ENCODE measurements at regions not wholly inside any gene's neighbourhood (a gene's known extent, or its start where the extent isn't known, plus 50 kb on each side); places are given as distances from the start of the nearest gene placed in this dataset.

- Histone ChIP-seq H3K9ac (ENCODE audit: low read depth, low read length) (no peak overlapping the region), H3K4me1 (ENCODE audit: control insufficient read depth, insufficient read depth, low read length) (no peaks in the 10 kb centered on the region), H3K36me3 (ENCODE audit: insufficient read depth, low read length) (no peaks in the 10 kb centered on the region), H3K9me3 (replicated peaks; ENCODE audit: low read length) (no peaks in the 10 kb centered on the region), H3K27me3 (ENCODE audit: control insufficient read depth, insufficient read depth, low read length) (no peaks in the 10 kb centered on the region), H3K4me3 (ENCODE audit: low read length) (no peak overlapping the region), H3K4me2 (ENCODE audit: low read length) (no peak overlapping the region)
Observed at GRCh38 chr4:130293692-130294091, 1197.7 kb downstream of the C4orf33 start.

- Histone ChIP-seq H3K9ac (ENCODE audit: low read depth, low read length) (no peak overlapping the region), H3K4me3 (ENCODE audit: low read length) (no peak overlapping the region), H3K4me1 (ENCODE audit: control insufficient read depth, insufficient read depth, low read length) (no peaks in the 10 kb centered on the region), H3K36me3 (ENCODE audit: insufficient read depth, low read length) (no peaks in the 10 kb centered on the region), H3K4me2 (ENCODE audit: low read length) (no peak overlapping the region), H3K9me3 (replicated peaks; ENCODE audit: low read length) (no peaks in the 10 kb centered on the region), H3K27me3 (ENCODE audit: control insufficient read depth, insufficient read depth, low read length) (no peaks in the 10 kb centered on the region)
Observed at GRCh38 chr4:130296448-130296847, 1200.5 kb downstream of the C4orf33 start.

- Histone ChIP-seq H3K4me2 (ENCODE audit: low read length) (no peak overlapping the region), H3K27me3 (ENCODE audit: control insufficient read depth, insufficient read depth, low read length) (no peaks in the 10 kb centered on the region), H3K36me3 (ENCODE audit: insufficient read depth, low read length) (no peaks in the 10 kb centered on the region), H3K4me3 (ENCODE audit: low read length) (no peak overlapping the region), H3K9ac (ENCODE audit: low read depth, low read length) (no peak overlapping the region), H3K4me1 (ENCODE audit: control insufficient read depth, insufficient read depth, low read length) (no peaks in the 10 kb centered on the region), H3K9me3 (replicated peaks; ENCODE audit: low read length) (no peaks in the 10 kb centered on the region)
Observed at GRCh38 chr4:130306566-130306965, 1210.6 kb downstream of the C4orf33 start.

GRCh38 chr4:130309221-130309620 lies 1213.3 kb downstream of the C4orf33 start:
- H3K9ac ChIP-seq (ENCODE audit: low read depth, low read length), result no peak overlapping the region
- H3K4me3 ChIP-seq (ENCODE audit: low read length), result no peak overlapping the region
- no peaks in the 10 kb centered on the region for H3K4me1 ChIP-seq (ENCODE audit: control insufficient read depth, insufficient read depth, low read length)
- H3K36me3 ChIP-seq (ENCODE audit: insufficient read depth, low read length), result no peaks in the 10 kb centered on the region
- H3K27me3 ChIP-seq (ENCODE audit: control insufficient read depth, insufficient read depth, low read length), result no peaks in the 10 kb centered on the region
- H3K9me3 ChIP-seq (replicated peaks; ENCODE audit: low read length), result no peaks in the 10 kb centered on the region
- H3K4me2 ChIP-seq (ENCODE audit: low read length), result no peak overlapping the region

GRCh38 chr4:130322439-130322838 lies 1226.5 kb downstream of the C4orf33 start:
- H3K4me2 ChIP-seq (ENCODE audit: low read length), result no peak overlapping the region
- no peaks in the 10 kb centered on the region for H3K27me3 ChIP-seq (ENCODE audit: control insufficient read depth, insufficient read depth, low read length)

GRCh38 chr4:130329036-130329435 lies 1233.1 kb downstream of the C4orf33 start:
- Histone ChIP-seq H3K4me3 (ENCODE audit: low read length) (no peak overlapping the region), H3K36me3 (ENCODE audit: insufficient read depth, low read length) (no peaks in the 10 kb centered on the region), H3K27me3 (ENCODE audit: control insufficient read depth, insufficient read depth, low read length) (no peaks in the 10 kb centered on the region), H3K9me3 (replicated peaks; ENCODE audit: low read length) (no peaks in the 10 kb centered on the region), H3K9ac (ENCODE audit: low read depth, low read length) (no peak overlapping the region), H3K4me1 (ENCODE audit: control insufficient read depth, insufficient read depth, low read length) (no peaks in the 10 kb centered on the region), H3K4me2 (ENCODE audit: low read length) (no peak overlapping the region)

More at GRCh38 chr4:130322439-130322838, 1226.5 kb downstream of the C4orf33 start:
- Histone ChIP-seq H3K9me3 (replicated peaks; ENCODE audit: low read length) (no peaks in the 10 kb centered on the region), H3K4me1 (ENCODE audit: control insufficient read depth, insufficient read depth, low read length) (no peaks in the 10 kb centered on the region), H3K4me3 (ENCODE audit: low read length) (no peak overlapping the region), H3K9ac (ENCODE audit: low read depth, low read length) (no peak overlapping the region), H3K36me3 (ENCODE audit: insufficient read depth, low read length) (no peaks in the 10 kb centered on the region)

GRCh38 chr4:130333241-130333759 lies 1237.3 kb downstream of the C4orf33 start:
- Histone ChIP-seq H3K36me3 (ENCODE audit: insufficient read depth, low read length) (no peaks in the 10 kb centered on the region), H3K9ac (ENCODE audit: low read depth, low read length) (no peak overlapping the region), H3K9me3 (replicated peaks; ENCODE audit: low read length) (no peaks in the 10 kb centered on the region), H3K4me1 (ENCODE audit: control insufficient read depth, insufficient read depth, low read length) (no peaks in the 10 kb centered on the region), H3K27me3 (ENCODE audit: control insufficient read depth, insufficient read depth, low read length) (no peaks in the 10 kb centered on the region), H3K4me3 (ENCODE audit: low read length) (no peak overlapping the region), H3K4me2 (ENCODE audit: low read length) (no peak overlapping the region)

- no peak overlapping the region for H3K4me3 ChIP-seq (ENCODE audit: low read length)
- H3K36me3 ChIP-seq (ENCODE audit: insufficient read depth, low read length), result no peaks in the 10 kb centered on the region
- H3K9me3 ChIP-seq (replicated peaks; ENCODE audit: low read length), result no peaks in the 10 kb centered on the region
- H3K4me2 ChIP-seq (ENCODE audit: low read length), result no peak overlapping the region
- no peaks in the 10 kb centered on the region for H3K4me1 ChIP-seq (ENCODE audit: control insufficient read depth, insufficient read depth, low read length)
- no peak overlapping the region for H3K9ac ChIP-seq (ENCODE audit: low read depth, low read length)
- no peaks in the 10 kb centered on the region for H3K27me3 ChIP-seq (ENCODE audit: control insufficient read depth, insufficient read depth, low read length)
Observed at GRCh38 chr4:130335417-130336194, 1239.7 kb downstream of the C4orf33 start.

- Histone ChIP-seq H3K4me2 (ENCODE audit: low read length) (no peak overlapping the region), H3K27me3 (ENCODE audit: control insufficient read depth, insufficient read depth, low read length) (no peaks in the 10 kb centered on the region), H3K9ac (ENCODE audit: low read depth, low read length) (no peak overlapping the region), H3K9me3 (replicated peaks; ENCODE audit: low read length) (no peaks in the 10 kb centered on the region), H3K4me3 (ENCODE audit: low read length) (no peak overlapping the region), H3K36me3 (ENCODE audit: insufficient read depth, low read length) (no peaks in the 10 kb centered on the region), H3K4me1 (ENCODE audit: control insufficient read depth, insufficient read depth, low read length) (no peaks in the 10 kb centered on the region)
Observed at GRCh38 chr4:130336585-130337217, 1240.7 kb downstream of the C4orf33 start.

- no peaks in the 10 kb centered on the region for H3K9me3 ChIP-seq (replicated peaks; ENCODE audit: low read length)
- H3K9ac ChIP-seq (ENCODE audit: low read depth, low read length), result no peak overlapping the region
- H3K4me1 ChIP-seq (ENCODE audit: control insufficient read depth, insufficient read depth, low read length), result no peaks in the 10 kb centered on the region
- H3K4me2 ChIP-seq (ENCODE audit: low read length), result no peak overlapping the region
- no peaks in the 10 kb centered on the region for H3K36me3 ChIP-seq (ENCODE audit: insufficient read depth, low read length)
- no peak overlapping the region for H3K4me3 ChIP-seq (ENCODE audit: low read length)
- H3K27me3 ChIP-seq (ENCODE audit: control insufficient read depth, insufficient read depth, low read length), result no peaks in the 10 kb centered on the region
Observed at GRCh38 chr4:130338851-130339250, 1242.9 kb downstream of the C4orf33 start.

GRCh38 chr4:130349745-130350144 lies 1253.8 kb downstream of the C4orf33 start:
- no peaks in the 10 kb centered on the region for H3K36me3 ChIP-seq (ENCODE audit: insufficient read depth, low read length)
- H3K4me2 ChIP-seq (ENCODE audit: low read length), result no peak overlapping the region
- H3K27me3 ChIP-seq (ENCODE audit: control insufficient read depth, insufficient read depth, low read length), result peaks cover 4% of the 10 kb centered on the region
- H3K4me1 ChIP-seq (ENCODE audit: control insufficient read depth, insufficient read depth, low read length), result no peaks in the 10 kb centered on the region
- no peak overlapping the region for H3K9ac ChIP-seq (ENCODE audit: low read depth, low read length)
- no peak overlapping the region for H3K4me3 ChIP-seq (ENCODE audit: low read length)
- H3K9me3 ChIP-seq (replicated peaks; ENCODE audit: low read length), result no peaks in the 10 kb centered on the region

GRCh38 chr4:130356873-130357272 lies 1260.9 kb downstream of the C4orf33 start:
- Histone ChIP-seq H3K36me3 (ENCODE audit: insufficient read depth, low read length) (no peaks in the 10 kb centered on the region), H3K4me3 (ENCODE audit: low read length) (no peak overlapping the region), H3K9ac (ENCODE audit: low read depth, low read length) (no peak overlapping the region), H3K9me3 (replicated peaks; ENCODE audit: low read length) (no peaks in the 10 kb centered on the region), H3K4me1 (ENCODE audit: control insufficient read depth, insufficient read depth, low read length) (no peaks in the 10 kb centered on the region), H3K4me2 (ENCODE audit: low read length) (no peak overlapping the region), H3K27me3 (ENCODE audit: control insufficient read depth, insufficient read depth, low read length) (no peaks in the 10 kb centered on the region)
